ENCODE measurements at regions not wholly inside any gene's neighbourhood (a gene's known extent, or its start where the extent isn't known, plus 50 kb on each side); places are given as distances from the start of the nearest gene placed in this dataset.

DNA sequence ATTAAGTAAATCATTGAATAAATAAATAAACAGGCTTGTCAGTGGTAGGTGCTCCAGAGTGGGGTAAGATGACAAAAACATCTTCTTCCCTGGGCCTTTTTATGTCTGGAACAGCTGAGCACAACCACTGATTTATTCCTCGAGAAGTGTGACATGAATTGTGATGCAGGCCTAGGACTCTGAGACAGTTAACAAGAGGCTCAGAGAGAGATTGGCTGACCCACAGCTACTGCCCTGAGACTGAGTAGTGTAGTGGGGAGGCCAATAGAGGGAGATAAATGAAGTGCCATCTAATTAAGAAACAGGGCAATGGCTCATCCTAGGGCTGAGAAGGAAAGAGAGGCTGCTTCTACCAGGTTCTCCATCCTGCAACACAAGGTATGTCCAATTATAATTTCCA, 369.3 kb upstream of the TRPC7 start:
- Histone ChIP-seq H2AFZ (ENCODE audit: insufficient read depth, low read depth, low read length, poor library complexity, severe bottlenecking) (no peak overlapping the region), H3K4me3 (ENCODE audit: control extremely low read depth in 1 of 5, extremely low read depth in 1 of 5, insufficient read depth in 1 of 5, low read depth in 2 of 5, low read length in 4 of 5) (no peak overlapping the region), H3K27me3 (replicated peaks in 1 of 4; ENCODE audit: control extremely low read depth in 1 of 4, control insufficient read depth in 3 of 4, insufficient read depth in 4 of 4, low read length in 3 of 4) (no peaks in the 10 kb centered on the region), H3K27ac (ENCODE audit: low read length in 2 of 2) (no peak overlapping the region), H3K4me2 (replicated peaks; ENCODE audit: low read depth, low read length, poor library complexity, severe bottlenecking) (no peak overlapping the region), H3K9me3 (ENCODE audit: control extremely low read depth in 1 of 3, control insufficient read depth in 2 of 3, insufficient read depth in 1 of 3, low read length in 2 of 3) (peaks cover 0 to 3% (median 0%) of the 10 kb centered on the region in 3 donors), H4K20me1 (ENCODE audit: control insufficient read depth, insufficient read depth, low read length, poor library complexity, severe bottlenecking) (no peaks in the 10 kb centered on the region), H3K9ac (ENCODE audit: low read length) (no peak overlapping the region), H3K36me3 (replicated peaks in 1 of 2; ENCODE audit: control extremely low read depth in 1 of 2, control insufficient read depth in 1 of 2, extremely low read depth in 1 of 2, insufficient read depth in 2 of 2, low read length in 1 of 2) (no peaks in the 10 kb centered on the region), H3K4me1 (ENCODE audit: control insufficient read depth in 2 of 2, insufficient read depth in 2 of 2, low read length in 2 of 2) (no peaks in the 10 kb centered on the region), H3K79me2 (ENCODE audit: control insufficient read depth, insufficient read depth, low read length) (no peaks in the 10 kb centered on the region)
- TF ChIP-seq CTCF (IDR thresholded peaks at IDR 0.05) (no peak), EZH2 (IDR thresholded peaks at IDR 0.05; ENCODE audit: borderline replicate concordance, insufficient read depth, low read depth, low read length, poor library complexity, severe bottlenecking) (no peak)
- Mint-ChIP-seq H3K27me3 (no peaks in the 10 kb centered on the region), H3K4me1 (no peaks in the 10 kb centered on the region), H3K4me3 (no peak overlapping the region), H3K27ac (no peak overlapping the region), H3K9me3 (ENCODE audit: insufficient read depth) (no peaks in the 10 kb centered on the region)
- ChIA-PET CTCF (no interaction called here), POLR2A (no interaction called here)
- ATAC-seq (ENCODE audit: low read depth) (no peak), DNase-seq (no peak)
- intact Hi-C loops (cut with micrococcal nuclease): no loop called here
- WGBS (ENCODE audit: insufficient coverage): 100% methylated on average over 1 of the region's 1 CpG

DNA sequence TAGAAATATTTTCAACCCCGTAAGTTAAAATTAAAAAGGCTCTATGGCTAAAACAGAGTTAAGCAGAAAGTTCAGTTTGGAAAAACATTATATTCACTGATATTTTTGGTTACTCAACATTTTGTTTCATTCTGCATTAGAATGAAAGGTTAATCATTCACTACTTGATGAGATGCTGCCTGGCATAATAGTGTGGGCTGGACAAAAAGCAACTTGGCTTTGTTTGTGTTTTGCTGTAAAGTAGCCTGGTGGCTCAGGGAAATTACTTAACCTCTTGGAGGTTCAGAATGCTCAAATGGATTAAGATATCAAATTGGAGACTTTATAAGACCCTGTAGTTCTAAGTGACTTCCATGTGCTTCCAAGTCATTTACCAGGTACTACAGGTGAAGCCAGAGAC, 367.4 kb upstream of the TRPC7 start:
- Mint-ChIP-seq H3K9me3 (ENCODE audit: insufficient read depth) (no peaks in the 10 kb centered on the region), H3K4me1 (no peaks in the 10 kb centered on the region), H3K27me3 (no peaks in the 10 kb centered on the region), H3K27ac (no peak overlapping the region), H3K4me3 (no peak overlapping the region)
- H3K4me1 ChIP-seq (ENCODE audit: control insufficient read depth in 2 of 2, insufficient read depth in 2 of 2, low read length in 2 of 2): no peaks in the 10 kb centered on the region
- ChIA-PET CTCF (no interaction called here), POLR2A (no interaction called here)
- H3K36me3 ChIP-seq (replicated peaks in 1 of 2; ENCODE audit: control extremely low read depth in 1 of 2, control insufficient read depth in 1 of 2, extremely low read depth in 1 of 2, insufficient read depth in 2 of 2, low read length in 1 of 2): no peaks in the 10 kb centered on the region
- no CpG with 5 or more reads among the region's 1 CpG for WGBS (ENCODE audit: insufficient coverage)
- no peak overlapping the region for H3K27ac ChIP-seq (ENCODE audit: low read length in 2 of 2)
- no peaks in the 10 kb centered on the region for H3K27me3 ChIP-seq (replicated peaks in 1 of 4; ENCODE audit: control extremely low read depth in 1 of 4, control insufficient read depth in 3 of 4, insufficient read depth in 4 of 4, low read length in 3 of 4)
- no peaks in the 10 kb centered on the region for H4K20me1 ChIP-seq (ENCODE audit: control insufficient read depth, insufficient read depth, low read length, poor library complexity, severe bottlenecking)
- ATAC-seq (ENCODE audit: low read depth) (no peak), DNase-seq (no peak)
- H3K4me2 ChIP-seq (replicated peaks; ENCODE audit: low read depth, low read length, poor library complexity, severe bottlenecking): no peak overlapping the region
- no peak overlapping the region for H3K9ac ChIP-seq (ENCODE audit: low read length)
- peaks cover 0 to 8% (median 0%) of the 10 kb centered on the region in 3 donors for H3K9me3 ChIP-seq (ENCODE audit: control extremely low read depth in 1 of 3, control insufficient read depth in 2 of 3, insufficient read depth in 1 of 3, low read length in 2 of 3)
- H2AFZ ChIP-seq (ENCODE audit: insufficient read depth, low read depth, low read length, poor library complexity, severe bottlenecking): no peak overlapping the region
- H3K79me2 ChIP-seq (ENCODE audit: control insufficient read depth, insufficient read depth, low read length): no peaks in the 10 kb centered on the region
- no peak for TF ChIP-seq EZH2 (IDR thresholded peaks at IDR 0.05; ENCODE audit: borderline replicate concordance, insufficient read depth, low read depth, low read length, poor library complexity, severe bottlenecking)
- no peak for TF ChIP-seq CTCF (IDR thresholded peaks at IDR 0.05)
- intact Hi-C loops (cut with micrococcal nuclease): no loop called here
- no peak overlapping the region for H3K4me3 ChIP-seq (ENCODE audit: control extremely low read depth in 1 of 5, extremely low read depth in 1 of 5, insufficient read depth in 1 of 5, low read depth in 2 of 5, low read length in 4 of 5)
